RPMI7951 (cell line): ENCODE measurements at regions not wholly inside any gene's neighbourhood (a gene's known extent, or its start where the extent isn't known, plus 50 kb on each side); places are given as distances from the start of the nearest gene placed in this dataset.

ENCODE experiments used
- DNase-seq: peaks from one replicate; pipeline ENCODE4 v3.0.0-alpha.2; 2012; ENCODE audit warnings: low read depth

DNA sequence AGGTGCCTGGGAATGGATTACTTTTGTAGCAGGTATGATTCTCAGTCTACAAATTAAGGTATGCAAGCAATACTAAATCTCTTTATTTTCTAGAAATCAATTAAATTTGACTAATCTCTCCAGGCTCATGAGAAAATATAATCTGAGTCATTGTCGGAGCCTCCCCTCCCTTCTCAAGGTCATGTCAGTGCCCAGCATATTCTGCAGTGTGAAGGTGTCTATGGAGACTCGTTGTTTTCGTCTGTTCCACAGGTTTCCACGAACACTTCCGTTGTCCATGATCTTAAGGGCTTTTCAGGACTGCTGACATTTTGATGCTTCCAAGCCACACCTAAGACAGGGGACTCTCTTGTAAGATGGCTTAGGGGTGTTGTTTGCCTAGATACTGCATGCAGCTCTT is 56.6 kb upstream of the SCOC start:
- no peak for DNase-seq

DNA sequence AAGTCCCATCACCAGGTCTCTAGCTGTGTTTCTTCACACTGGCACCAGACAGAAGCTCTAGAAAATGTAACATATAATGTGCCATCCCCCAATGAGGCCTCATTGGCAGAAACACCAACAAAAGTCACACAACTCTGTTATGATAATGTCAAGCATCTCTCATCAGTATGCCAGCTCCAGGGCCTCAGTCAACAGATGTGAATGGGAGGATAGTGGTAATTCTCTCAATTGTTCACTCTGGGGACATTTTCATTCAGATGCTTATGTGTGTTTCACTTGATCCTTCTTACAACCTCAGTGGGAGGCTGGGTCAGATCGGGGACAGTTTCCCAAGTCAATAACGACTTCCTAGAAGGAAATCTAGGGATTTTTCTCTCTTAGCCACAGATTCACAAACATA is 57.5 kb upstream of the SCOC start:
- no peak for DNase-seq

DNA sequence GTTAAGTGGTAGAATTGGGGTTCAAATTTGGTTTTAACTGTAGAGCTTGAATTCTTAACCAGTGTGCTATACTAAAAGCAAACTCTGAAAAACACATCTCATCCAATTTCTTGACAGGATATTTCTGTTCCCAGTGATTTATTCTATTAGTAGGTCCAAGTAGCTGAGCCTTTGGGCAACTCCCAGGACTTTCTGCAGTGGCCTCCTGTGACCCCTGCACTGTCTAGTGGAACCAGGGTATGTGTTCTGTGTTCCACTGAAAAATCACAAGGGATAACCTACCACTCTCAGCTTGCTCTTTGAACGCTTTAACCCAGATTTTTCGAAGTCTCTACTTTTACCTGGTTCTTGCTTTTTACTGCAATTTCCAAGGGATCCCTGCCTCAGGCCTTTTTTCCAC is 58.0 kb upstream of the SCOC start:
- DNase-seq: no peak

DNA sequence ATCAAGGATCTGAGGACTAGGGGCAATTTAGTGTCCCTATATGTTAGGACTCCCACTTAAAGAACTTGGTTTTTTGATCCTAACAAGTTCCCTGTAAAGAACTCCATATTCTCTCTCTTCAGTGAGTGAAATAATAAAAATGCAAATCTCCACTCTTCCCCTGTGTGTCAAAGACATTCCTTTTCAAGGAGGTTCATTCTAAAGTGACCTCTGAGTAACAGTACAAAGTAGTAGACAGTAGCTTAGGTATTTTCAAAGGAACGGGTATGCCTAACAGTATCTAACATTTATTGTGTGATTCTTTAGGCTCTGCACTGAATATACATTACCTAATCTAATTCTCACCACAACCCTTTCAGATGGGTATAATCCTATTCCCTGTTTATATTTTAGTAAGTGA is 58.4 kb upstream of the SCOC start:
- no peak for DNase-seq

DNA sequence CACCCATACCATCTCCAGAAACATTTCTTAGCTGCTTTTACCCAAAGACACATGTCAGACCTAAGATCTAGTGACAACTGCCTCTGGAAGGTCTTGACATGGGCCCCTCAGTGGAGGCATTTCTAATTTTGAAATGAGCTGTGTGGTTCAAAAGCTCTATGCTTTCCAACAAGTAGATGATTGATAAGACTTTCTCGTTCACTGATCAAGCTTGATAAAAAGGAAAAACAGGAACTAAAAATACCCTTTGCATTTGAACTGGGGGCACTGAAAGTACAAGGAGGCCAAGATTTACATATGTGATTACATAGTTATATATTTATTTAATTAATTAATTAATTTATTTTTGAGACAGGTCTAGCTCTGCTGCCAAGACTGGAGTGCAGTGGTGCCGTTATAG is 61.3 kb upstream of the SCOC start:
- DNase-seq: no peak

DNA sequence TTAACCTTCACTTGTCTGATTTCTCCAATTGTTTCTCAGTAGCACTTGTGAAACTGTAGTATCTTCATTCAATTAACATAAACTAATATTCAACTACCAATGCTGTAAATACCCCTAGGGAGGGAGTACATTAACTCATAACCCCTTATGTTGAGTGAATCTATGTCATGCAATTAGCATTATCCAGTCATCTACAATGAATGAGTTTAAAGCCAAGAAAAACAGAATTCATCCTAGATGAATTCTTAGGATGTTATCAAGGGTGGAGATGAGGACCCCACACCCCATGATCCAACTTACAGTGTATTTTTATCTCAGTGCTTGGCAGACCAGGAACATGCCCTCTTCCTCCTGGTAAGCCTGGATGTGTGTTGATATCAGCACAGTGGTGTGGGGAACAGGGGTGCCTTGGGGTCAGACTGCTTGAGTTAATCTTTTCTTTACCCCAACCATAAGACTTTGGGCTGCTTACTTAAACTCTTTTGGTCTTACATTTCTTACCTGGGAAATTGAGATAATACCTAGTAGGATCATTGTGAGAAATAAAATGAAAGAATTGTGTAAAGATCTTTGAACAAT is 62.1 kb upstream of the SCOC start:
- no peak for DNase-seq

DNA sequence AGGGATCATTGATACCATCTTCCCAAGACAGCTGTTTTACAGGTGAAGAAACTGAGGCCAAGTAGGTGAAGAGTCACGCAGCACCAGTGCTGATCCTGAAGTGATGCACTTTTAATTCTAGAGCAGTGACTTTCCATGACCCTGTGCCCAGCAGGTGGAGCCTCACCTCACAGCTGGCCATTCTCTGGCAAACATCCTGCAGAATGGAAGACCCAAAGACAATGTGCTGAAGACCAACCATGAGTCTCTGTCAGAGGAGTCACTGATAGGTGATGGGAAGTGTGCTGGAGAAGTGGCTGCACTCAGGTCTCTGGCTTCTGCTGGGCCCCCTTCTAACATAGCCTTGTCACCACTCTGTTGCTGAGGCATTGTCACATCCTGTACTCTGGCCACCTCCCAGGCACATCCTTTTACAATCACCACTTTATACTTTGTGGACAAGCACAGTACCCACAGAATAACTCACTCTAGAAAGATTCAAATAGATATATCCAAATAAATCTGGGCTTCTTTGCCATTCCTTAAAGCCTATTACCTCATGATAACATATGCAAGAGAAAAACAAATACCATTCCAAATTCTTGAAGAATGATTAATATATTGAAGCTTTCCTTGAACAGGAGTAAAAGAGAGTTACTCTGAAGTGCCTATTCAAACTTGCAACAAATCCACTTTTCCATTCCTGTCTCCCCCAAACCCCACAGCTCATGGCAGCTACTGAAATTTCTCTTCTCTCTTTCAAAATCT is 64.1 kb upstream of the SCOC start:
- peak; percentile 12 for DNase-seq

DNA sequence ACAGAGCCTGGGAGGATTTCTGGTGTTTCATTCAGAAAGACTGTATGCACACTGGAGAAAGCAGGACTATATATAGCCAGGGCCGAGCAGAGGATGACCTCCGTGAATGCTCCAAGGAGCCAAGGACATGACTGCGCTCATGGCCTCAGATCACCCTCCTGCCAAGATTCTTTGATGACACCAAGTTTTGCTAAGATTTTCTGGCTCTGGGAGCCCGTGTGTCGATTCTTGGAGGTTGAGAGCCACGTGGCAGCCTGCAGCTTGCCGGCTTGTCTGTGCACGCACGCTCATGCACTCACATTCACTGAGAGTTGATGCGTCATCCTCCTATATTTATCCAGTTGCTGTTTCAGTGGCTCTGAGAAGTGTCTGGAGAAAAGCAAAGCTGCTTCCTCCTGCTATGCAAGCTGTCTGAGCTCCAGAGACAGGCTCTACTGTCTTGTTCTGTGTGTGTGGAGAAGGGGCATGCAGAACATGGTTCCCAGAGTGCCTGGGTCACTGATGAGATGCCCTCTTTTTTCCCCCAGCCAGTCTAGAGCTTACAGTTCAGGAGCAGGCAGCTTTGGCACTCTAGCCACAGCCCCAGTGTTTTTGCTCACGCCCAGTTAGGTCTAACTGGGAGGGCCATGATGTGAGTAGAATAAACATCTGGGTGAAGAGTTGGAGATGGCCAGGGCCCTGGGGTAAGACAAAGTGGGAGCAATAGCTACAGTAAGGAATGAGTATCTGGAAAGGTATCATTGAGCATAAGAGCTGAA is 64.9 kb upstream of the SCOC start:
- peak; percentile 94 for DNase-seq

DNA sequence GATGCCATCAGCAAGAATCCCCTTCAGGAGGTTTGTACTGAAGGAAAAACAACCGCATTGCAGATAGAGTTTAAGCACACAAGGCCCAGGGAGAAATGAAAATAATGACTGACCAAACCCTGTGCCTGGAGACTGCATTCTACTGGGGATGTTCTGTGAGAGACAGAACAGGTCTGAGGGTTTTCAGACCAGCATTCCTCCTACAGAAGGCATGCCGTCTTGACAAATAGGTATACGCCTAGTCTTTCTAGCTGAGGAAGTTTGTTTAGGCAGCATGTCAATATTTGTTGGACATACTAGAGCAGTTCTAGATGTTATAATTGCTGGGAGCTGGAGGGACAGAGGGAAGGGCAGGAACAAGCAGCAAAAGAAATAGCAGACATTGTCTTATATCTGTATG is 68.4 kb upstream of the SCOC start:
- no peak for DNase-seq

DNA sequence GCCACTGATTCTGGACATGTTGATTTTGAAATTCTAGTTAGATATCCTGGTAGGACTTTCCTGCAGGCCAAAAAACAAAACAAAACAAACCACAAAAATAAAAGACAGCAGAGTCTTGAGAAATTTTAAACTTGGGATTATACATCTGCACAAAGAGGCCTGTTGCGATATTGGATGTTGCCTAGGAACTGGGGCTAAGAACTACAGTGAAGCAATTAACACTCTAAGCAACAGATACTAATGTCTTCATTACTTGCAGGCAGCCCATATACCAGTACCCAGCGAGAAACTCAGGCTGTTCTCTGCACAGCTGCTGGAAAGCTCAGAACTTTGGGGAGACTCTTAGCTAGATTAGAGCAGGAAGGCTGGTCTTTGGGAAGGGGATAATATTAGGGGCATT is 69.1 kb upstream of the SCOC start:
- no peak for DNase-seq

DNA sequence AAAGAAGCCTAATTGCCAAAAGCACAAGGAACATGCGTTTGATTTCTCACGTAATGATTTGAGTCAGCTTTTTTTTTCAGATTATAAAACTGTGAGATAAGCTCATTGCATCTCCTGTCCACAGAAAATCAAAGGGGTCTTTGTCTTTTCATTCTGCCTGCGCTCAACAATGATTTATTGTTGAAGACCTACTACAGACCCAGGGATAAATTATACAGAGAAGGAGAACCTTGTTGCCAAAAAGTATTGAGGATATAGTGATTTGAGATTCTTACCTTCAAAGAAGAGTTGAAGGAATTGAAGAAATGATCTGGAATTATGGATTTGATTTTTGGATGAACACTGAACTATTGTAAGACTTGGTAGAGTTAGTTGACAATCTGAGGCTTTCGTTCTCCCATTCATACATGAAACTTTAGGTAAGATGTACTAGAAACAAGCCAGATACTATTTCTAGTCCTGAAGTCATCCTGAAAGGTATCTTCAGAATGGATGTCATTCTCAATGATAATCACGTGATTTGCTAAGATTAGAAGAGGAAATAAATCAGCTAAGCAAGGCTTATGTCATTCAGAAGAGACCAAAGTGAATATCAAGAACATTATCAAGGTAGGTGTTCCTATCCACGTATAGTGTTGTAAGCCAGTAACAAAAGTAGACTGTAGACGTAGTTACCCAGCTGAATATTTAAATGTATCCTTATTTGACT is 71.1 kb upstream of the SCOC start:
- DNase-seq: no peak

DNA sequence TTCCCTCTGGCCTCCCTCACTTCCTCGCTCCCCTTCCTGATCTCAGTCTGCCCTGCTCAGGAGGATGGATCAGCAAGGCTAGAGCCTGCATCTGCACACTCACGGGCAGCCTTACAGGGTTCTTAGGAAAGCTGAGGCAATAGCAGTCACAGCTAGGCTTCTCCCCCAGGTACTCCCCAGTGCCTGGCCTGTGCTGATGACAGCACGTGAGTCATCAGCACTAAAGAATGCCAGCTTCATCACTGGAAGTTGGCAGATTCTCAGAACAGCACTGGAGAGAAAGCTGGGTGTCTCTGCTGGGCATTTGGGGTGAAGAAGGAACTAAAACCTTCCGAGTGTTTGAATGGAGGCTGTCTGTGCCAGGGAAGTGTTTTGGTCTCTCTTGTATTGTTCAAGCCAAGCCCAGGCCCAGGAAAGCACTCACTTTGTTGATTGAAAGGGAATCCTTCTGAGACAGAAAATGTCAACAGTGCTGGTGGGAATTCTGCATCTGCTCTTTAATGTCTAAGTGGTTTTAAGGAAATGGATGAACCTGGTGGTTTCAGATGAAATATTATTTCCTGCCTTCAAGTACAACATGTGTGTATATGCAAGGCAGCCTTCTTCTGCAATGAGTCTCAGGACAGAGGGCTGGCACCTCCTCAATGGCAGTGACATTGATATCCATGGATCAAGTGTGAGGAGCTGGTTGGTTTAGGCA is 73.0 kb upstream of the SCOC start:
- peak; percentile 73 for DNase-seq

DNA sequence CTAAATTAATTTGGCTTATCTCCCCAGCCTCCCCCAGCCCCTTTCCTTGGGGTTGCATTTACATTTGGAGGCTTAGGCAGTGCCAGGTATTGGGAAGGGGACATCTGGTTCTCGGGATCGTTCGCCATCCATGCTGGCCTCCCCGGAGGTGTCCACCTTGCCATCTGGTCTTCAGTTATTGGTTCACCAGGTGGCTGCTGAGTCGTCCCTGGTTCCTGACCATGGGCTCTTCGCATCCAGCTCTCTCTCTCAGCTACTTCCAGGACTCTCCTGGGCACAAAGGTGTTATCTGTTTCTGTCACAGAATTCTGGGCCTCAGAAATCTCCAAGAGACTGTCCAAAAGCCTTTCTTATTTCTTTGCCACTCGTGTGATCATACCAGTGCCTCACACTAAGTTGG is 75.4 kb upstream of the SCOC start:
- no peak for DNase-seq

DNA sequence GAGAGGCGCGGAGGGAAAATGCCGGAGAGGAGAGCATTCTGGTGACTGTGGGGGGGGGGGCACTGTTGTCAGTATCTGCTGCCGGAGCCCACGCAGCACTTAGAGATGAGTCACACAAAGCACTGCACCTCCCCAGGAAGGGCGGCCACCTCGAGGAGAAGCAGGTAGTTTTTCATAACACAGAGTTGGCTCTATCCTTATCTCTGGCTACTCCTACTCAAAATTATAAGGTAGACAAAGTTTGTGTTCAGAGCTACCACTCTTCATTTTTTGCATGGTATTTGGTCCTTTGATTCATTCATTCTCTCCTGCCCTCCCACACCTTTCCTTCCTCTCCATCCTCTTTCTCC is 76.2 kb upstream of the SCOC start:
- DNase-seq: peak; percentile 20

DNA sequence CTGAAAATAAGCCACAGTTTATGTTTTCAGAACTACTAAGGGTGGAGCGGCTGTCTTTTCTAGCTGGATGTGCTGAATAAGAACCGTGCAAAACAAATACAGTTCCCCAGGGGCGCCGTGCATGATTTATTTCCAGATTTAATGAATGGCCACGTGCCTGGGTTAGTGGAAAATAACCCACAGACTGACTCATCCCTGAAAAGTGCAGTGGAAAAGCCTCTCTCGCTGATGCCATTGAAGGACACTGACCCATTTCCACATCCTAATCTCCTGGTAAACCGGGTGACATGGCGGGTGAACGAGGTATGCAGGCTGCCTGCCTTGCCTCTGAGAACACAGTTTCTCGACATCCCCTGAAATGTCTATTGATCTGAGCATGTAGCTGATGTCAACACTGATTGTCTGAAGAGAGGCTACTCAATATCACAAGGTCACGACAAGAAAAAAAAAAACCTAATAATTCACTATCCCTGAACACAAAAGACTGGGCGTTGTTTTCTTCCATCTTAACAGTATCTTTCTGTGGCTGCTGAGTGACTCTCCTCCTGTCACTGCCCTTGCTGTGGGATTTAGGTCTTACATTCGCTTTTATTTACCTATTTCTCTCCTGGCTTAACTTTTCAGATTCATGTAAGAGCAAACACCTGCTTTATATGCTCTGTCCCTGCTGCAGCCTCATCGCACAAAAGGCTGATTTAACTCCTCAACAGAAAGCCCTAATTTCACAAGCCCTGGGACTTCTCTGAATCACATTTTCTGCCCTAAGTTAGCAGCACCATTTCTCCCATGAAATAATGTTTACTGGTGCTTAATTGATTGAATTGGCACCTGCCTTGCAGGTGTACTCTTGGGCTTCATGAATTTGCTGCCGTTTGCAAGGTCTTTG is 76.9 kb upstream of the SCOC start:
- DNase-seq: peak; percentile 86

DNA sequence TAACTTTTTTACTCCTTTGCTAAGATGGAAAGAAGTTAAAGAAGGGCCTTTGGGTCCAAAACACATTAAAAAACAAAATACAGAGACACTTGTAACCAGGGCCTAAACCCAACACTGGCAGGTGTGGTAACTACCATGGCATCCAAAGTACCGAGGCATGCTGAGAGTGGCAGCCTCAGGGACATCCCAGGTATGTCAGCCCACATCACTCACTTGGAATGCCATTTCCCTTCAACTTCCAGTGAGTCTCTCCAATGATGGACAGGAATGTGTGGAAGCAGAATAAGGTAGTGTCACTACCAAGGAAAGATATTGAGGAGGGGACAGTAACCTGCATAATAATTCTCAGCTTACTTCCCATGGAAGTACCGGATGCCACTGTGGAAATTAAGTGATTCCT is 79.5 kb upstream of the SCOC start:
- DNase-seq: no peak

DNA sequence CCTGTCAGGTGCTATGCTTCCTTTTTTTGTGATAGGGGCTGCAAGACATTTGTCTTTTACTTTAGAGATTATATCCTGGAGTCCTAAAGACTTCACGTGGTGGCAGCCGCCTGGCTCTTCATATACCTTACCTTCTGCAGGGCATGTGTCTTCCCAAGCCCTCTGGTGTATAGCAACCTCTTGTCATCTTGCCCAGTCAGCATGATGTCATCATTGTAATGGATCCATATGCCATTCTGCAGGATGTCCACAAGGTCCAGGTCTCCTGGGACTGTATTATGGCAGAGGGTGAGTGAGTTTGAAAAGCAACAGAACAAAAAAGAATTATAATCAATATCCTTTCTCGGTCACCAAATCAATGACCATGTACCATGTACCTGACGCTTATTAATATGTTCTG is 82.2 kb upstream of the SCOC start:
- no peak for DNase-seq

DNA sequence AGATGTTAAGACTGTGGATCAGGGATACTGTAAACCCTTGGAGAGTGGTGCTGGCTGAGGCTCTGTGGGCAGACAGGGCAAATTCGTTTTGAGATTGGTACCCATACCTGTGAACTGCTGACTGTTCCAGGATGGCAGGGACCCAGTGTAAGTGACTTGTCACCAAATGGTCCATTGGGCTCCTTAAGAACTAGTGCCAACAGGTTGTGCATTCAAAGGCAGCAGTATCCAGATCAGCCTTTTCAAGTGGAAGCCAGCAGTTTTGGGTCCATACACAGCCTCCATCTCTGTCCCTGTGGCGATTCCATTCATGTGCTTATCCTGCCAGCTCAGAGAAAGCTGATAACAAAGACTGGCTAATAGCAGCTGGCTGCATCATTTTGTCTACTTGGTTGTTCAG is 84.0 kb upstream of the SCOC start:
- DNase-seq: no peak

DNA sequence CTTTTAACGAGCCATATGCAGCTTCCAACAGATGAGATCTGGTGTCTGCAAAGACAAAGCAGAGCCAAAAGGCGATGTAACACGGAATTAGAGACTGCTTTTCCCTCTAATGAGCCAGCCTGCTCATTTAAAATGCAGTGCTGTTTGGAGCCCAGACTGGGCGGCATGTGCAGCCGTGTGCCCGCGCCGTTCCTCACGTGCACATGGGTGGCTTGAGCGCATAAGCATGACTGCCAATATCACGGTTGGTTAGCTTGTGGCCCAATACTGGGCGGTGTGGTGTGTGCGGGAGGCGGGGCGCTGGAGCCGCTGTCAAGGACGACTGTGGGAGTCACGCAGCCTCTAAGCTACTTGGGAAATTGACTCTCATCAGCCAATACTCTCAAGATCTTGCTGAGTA is 87.0 kb upstream of the SCOC start:
- no peak for DNase-seq

DNA sequence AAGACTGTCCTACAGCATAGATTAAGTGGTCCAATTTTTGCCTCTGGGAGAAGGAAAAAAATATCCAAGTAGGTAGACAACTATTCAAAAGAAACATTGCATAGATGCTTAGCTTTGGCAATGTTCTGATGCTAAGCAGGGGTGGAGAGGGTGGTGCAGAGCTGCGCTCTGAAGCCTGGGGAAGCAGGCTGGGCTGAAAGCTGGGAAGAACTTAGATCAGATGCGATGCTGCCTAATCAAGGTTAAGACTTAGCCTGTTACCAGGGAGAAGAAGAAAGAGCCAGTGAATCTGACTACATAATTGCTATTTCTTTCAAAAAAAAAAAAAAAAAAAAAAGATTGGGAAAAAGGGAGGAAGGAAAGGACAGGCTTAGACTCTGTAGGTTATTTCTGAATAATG is 89.0 kb upstream of the SCOC start:
- no peak for DNase-seq
